A549 (cell line): ENCODE measurements at regions not wholly inside any gene's neighbourhood (a gene's known extent, or its start where the extent isn't known, plus 50 kb on each side); places are given as distances from the start of the nearest gene placed in this dataset.

Experiments used
- ATAC-seq, 2 experiments: fragments of 200-7000 bp in 1 of 2; fragments of >200 bp in 1 of 2; cut with Nextera tagmentation in 1 of 2; cut with Tn5 transposase in 1 of 2; 3 replicates each; pipeline versions ENCODE4 v1.8.0 to v1.9.1; 2018 to 2020; ENCODE audit warnings: mild to moderate bottlenecking in 1 of 2, moderate library complexity in 1 of 2
- CTCF ChIA-PET: fragments of 300-600 bp; sonication (Branson Sonifier 250); formaldehyde crosslinking; extraction: SDS; loops from one replicate; lab custom pipeline; 2021; ENCODE audit warnings: antibody characterized with exemption, inconsistent platforms; lab: Yijun Ruan, JAX
- POLR2A ChIA-PET: fragments of 350-600 bp; formaldehyde crosslinking; extraction: SDS; loops from one replicate; lab custom pipeline; 2021; ENCODE audit warnings: antibody characterized with exemption, inconsistent platforms; lab: Yijun Ruan, JAX
- DNase-seq, 2 experiments: peaks; one replicate each; pipeline versions ENCODE4 v3.0.0 to v3.0.0-alpha.2; 2011 to 2016; ENCODE audit warnings: low read depth in 1 of 2, low spot score in 1 of 2
- FAIRE-seq: peaks from 2 replicates; lab custom pipeline; 2011; peaks lifted over from hg19 to GRCh38; lab: Jason Lieb, UNC
- H3K27ac ChIP-seq, 2 experiments: fragments of >200 bp; sonication (Bioruptor Twin); formaldehyde crosslinking; 3 replicates each; pipeline ENCODE4 v1.5.1; 2016 to 2017
- H3K4me1 ChIP-seq: fragments of >200 bp; sonication (Bioruptor Twin); formaldehyde crosslinking; 3 replicates; pipeline ENCODE4 v1.6.1; 2016
- H3K4me2 ChIP-seq: fragments of >200 bp; sonication (Bioruptor Twin); formaldehyde crosslinking; 3 replicates; pipeline ENCODE4 v1.6.1; 2016
- H3K4me3 ChIP-seq: fragments of >200 bp; sonication (Bioruptor Twin); formaldehyde crosslinking; 3 replicates; pipeline ENCODE4 v1.5.1; 2016
- H3K9me3 ChIP-seq: fragments of >200 bp; sonication (Bioruptor Twin); formaldehyde crosslinking; 3 replicates; pipeline ENCODE4 v1.6.1; 2016
- CHD4 ChIP-seq: fragments of 200-600 bp; sonication (generic); IDR thresholded peaks from 2 replicates; pipeline ENCODE4 v1.6.1; 2016; ENCODE audit warnings: antibody characterized with exemption, mild to moderate bottlenecking, borderline replicate concordance
- EHMT2 ChIP-seq: fragments of 200-600 bp; sonication (generic); IDR thresholded peaks from 2 replicates; pipeline ENCODE4 v1.6.1; 2016; ENCODE audit warnings: antibody characterized with exemption, low read depth, mild to moderate bottlenecking, moderate library complexity
- ESRRA ChIP-seq: fragments of 150-350 bp; IDR thresholded peaks from 2 replicates; pipeline ENCODE4 v1.6.1; 2014; ENCODE audit warnings: mild to moderate bottlenecking, low read length, borderline replicate concordance
- FOSL2 ChIP-seq, 2 experiments: fragments of 450-650 bp in 1 of 2; fragments of >200 bp in 1 of 2; sonication (Bioruptor Twin) in 1 of 2; formaldehyde crosslinking; IDR thresholded peaks; 2 replicates each; pipeline versions ENCODE4 v1.5.0 to v1.6.1; 2016 to 2020; ENCODE audit warnings: mild to moderate bottlenecking in 1 of 2, moderate library complexity in 1 of 2
- FOXS1 ChIP-seq: fragments of 250-450 bp; sonication (Bioruptor Pico); IDR thresholded peaks from 2 replicates; pipeline ENCODE4 v1.5.0; 2020; ENCODE audit warnings: mild to moderate bottlenecking, moderate library complexity
- HOXB5 ChIP-seq: fragments of 250-450 bp; sonication (Bioruptor Pico); IDR thresholded peaks from 2 replicates; pipeline ENCODE4 v1.5.0; 2020; ENCODE audit warnings: mild to moderate bottlenecking, moderate library complexity
- KDM5A ChIP-seq: fragments of 200-600 bp; sonication (generic); IDR thresholded peaks from 2 replicates; pipeline ENCODE4 v1.6.1; 2016; ENCODE audit warnings: antibody characterized with exemption, mild to moderate bottlenecking
- MAFK ChIP-seq: fragments of 450-650 bp; IDR thresholded peaks from 2 replicates; pipeline ENCODE4 v1.6.1; 2014; ENCODE audit not compliant: partially characterized antibody
- MAZ ChIP-seq: fragments of 150-350 bp; IDR thresholded peaks from 2 replicates; pipeline ENCODE4 v1.6.1; 2014; ENCODE audit warnings: antibody characterized with exemption, low read depth, low read length, borderline replicate concordance
- MYC ChIP-seq: IDR thresholded peaks from 2 replicates; pipeline ENCODE4 v1.6.1; 2012; ENCODE audit warnings: mild to moderate bottlenecking, inconsistent platforms, low read length, improper control_type of control experiment, borderline replicate concordance
- NFE2L2 ChIP-seq: fragments of 150-350 bp; conservative IDR thresholded peaks from 2 replicates; pipeline ENCODE4 v1.6.1; 2014; ENCODE audit warnings: low read length
- RCOR1 ChIP-seq: fragments of 150-350 bp; IDR thresholded peaks from 2 replicates; pipeline ENCODE4 v1.6.1; 2014; ENCODE audit warnings: antibody characterized with exemption, low read length, low read depth
- ZNF302 ChIP-seq: fragments of 250-450 bp; sonication (Bioruptor Pico); IDR thresholded peaks from 2 replicates; pipeline ENCODE4 v1.9.0; 2021; ENCODE audit warnings: inconsistent platforms, mild to moderate bottlenecking, moderate library complexity
- ZSCAN20 ChIP-seq: fragments of 250-450 bp; sonication (Bioruptor Pico); IDR thresholded peaks from 2 replicates; pipeline ENCODE4 v1.8.0; 2022; ENCODE audit warnings: mild to moderate bottlenecking, moderate library complexity
- WGBS: methylation state at CpG from one replicate; pipeline ENCODE4 v1.1.6; 2017; ENCODE audit errors: missing lambda C conversion rate; 5-methylcytosine and 5-hydroxymethylcytosine counted together
- TF ChIP-seq, protein P1 (sequence below): fragments of >200 bp; sonication (Bioruptor Twin); formaldehyde crosslinking; IDR thresholded peaks from 2 replicates; pipeline ENCODE4 v1.6.1; 2016
- TF ChIP-seq, protein P2 (sequence below): IDR thresholded peaks from 2 replicates; pipeline ENCODE4 v1.6.1; 2012
- TF ChIP-seq, protein P3 (sequence below): fragments of >200 bp; sonication (Bioruptor Twin); formaldehyde crosslinking; IDR thresholded peaks from 3 replicates; pipeline ENCODE4 v1.5.1; 2016
- TF ChIP-seq, protein P4 (sequence below): IDR thresholded peaks from 2 replicates; pipeline ENCODE4 v1.6.1; 2012
- TF ChIP-seq, protein P5 (sequence below): fragments of >200 bp; sonication (Bioruptor Twin); formaldehyde crosslinking; IDR thresholded peaks from 3 replicates; pipeline ENCODE4 v1.6.1; 2016
- TF ChIP-seq, protein P6 (sequence below): fragments of 450-650 bp; IDR thresholded peaks from 2 replicates; pipeline ENCODE4 v1.6.1; 2014; ENCODE audit warnings: antibody characterized with exemption

DNA sequence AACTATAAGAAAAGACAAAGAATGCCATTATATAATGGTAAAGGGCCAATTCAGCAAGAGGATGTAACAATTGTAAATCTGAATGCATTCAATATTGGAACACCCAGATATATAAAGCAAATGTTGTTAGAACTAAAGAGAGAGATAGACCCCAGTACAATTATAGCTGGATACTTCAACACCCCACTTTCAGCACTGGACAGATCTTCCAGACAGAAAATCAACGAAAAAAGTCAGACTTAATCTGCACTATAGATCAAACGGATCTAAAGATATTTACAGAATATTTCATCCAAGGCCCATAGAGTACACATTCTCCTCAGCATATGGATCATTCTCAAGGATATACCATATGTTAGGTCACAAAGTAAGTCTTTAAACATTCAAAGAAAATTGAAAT lies 194.6 kb upstream of the DACH1 start:
- FAIRE-seq (no peak), DNase-seq (no peak), ATAC-seq (no peak)
- Histone ChIP-seq H3K4me2 (no peak overlapping the region), H3K27ac (no peak overlapping the region), H3K4me1 (no peaks in the 10 kb centered on the region), H3K9me3 (no peaks in the 10 kb centered on the region), H3K4me3 (no peak overlapping the region)
- TF ChIP-seq ZSCAN20 (CRISPR knock-in tag) (no peak), MAZ (no peak), ZNF302 (CRISPR knock-in tag) (no peak)
- TF ChIP-seq, protein P1, sequence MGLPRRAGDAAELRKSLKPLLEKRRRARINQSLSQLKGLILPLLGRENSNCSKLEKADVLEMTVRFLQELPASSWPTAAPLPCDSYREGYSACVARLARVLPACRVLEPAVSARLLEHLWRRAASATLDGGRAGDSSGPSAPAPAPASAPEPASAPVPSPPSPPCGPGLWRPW, result no peak
- WGBS, result 16% methylated on average over 2 of the region's 2 CpGs
- ChIA-PET POLR2A (no interaction called here), CTCF (no interaction called here)

DNA sequence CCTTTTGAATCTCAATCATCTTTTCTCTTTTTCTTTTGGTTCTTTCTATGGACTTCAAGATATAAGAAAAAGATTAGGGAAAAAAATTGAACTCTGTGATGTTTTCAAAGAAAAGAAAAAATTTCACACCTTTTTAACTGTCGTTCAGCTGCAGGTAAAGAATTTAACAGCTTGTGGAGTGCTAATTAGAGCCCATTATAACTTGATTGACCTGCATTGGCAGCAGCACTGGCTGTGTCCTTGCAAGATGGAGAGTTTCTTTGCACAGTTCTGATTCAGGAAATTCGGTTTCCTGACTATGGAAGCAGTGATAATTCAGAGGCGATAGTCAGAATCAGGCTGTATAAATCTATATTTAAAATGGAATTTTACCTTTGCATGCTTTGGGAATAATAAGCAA lies 183.2 kb upstream of the DACH1 start:
- no peak for FAIRE-seq
- ChIA-PET POLR2A (no interaction called here), CTCF (no interaction called here)
- Histone ChIP-seq H3K9me3 (no peaks in the 10 kb centered on the region), H3K4me3 (no peak overlapping the region), H3K27ac (no peak overlapping the region), H3K4me1 (no peaks in the 10 kb centered on the region), H3K4me2 (no peak overlapping the region)
- ATAC-seq, result no peak
- no peak for DNase-seq
- 24% methylated on average over 3 of the region's 3 CpGs for WGBS
- TF ChIP-seq CHD4, result no peak
- TF ChIP-seq, protein P2, sequence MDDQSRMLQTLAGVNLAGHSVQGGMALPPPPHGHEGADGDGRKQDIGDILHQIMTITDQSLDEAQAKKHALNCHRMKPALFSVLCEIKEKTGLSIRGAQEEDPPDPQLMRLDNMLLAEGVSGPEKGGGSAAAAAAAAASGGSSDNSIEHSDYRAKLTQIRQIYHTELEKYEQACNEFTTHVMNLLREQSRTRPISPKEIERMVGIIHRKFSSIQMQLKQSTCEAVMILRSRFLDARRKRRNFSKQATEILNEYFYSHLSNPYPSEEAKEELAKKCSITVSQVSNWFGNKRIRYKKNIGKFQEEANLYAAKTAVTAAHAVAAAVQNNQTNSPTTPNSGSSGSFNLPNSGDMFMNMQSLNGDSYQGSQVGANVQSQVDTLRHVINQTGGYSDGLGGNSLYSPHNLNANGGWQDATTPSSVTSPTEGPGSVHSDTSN, result no peak
- no peak for TF ChIP-seq FOSL2 (IDR thresholded peaks at IDR 0.05)
- TF ChIP-seq FOSL2 (CRISPR knock-in tag; IDR thresholded peaks at IDR 0.05), result no peak
- no peak for TF ChIP-seq ESRRA
- TF ChIP-seq, protein P3, sequence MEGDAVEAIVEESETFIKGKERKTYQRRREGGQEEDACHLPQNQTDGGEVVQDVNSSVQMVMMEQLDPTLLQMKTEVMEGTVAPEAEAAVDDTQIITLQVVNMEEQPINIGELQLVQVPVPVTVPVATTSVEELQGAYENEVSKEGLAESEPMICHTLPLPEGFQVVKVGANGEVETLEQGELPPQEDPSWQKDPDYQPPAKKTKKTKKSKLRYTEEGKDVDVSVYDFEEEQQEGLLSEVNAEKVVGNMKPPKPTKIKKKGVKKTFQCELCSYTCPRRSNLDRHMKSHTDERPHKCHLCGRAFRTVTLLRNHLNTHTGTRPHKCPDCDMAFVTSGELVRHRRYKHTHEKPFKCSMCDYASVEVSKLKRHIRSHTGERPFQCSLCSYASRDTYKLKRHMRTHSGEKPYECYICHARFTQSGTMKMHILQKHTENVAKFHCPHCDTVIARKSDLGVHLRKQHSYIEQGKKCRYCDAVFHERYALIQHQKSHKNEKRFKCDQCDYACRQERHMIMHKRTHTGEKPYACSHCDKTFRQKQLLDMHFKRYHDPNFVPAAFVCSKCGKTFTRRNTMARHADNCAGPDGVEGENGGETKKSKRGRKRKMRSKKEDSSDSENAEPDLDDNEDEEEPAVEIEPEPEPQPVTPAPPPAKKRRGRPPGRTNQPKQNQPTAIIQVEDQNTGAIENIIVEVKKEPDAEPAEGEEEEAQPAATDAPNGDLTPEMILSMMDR, result no peak
- no peak for TF ChIP-seq MAFK
- no peak for TF ChIP-seq EHMT2
- TF ChIP-seq RCOR1, result no peak
- no peak for TF ChIP-seq KDM5A
- TF ChIP-seq FOXS1, result no peak
- TF ChIP-seq, protein P4, sequence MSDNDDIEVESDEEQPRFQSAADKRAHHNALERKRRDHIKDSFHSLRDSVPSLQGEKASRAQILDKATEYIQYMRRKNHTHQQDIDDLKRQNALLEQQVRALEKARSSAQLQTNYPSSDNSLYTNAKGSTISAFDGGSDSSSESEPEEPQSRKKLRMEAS, result no peak
- TF ChIP-seq NFE2L2, result no peak

DNA sequence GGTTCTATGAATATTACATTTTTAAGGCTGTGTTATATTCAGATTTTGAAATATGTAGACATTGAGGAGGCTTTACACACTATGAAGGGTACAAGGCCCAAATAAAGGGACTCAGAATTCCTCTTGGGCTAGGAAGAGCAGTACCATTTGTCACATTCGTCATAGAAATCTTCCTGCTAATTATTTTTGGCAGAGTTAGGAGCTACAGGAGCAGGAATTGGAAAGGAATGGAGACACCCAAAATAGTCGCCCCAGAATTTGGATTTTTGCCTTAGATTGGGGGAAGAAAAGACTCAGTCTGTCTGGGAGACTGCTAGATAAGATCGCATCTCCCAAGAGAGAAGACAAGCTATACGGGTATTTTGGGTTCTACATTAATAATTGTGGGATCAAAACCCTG lies 176.4 kb upstream of the DACH1 start:
- Histone ChIP-seq H3K9me3 (no peaks in the 10 kb centered on the region), H3K4me3 (no peak overlapping the region), H3K4me1 (no peaks in the 10 kb centered on the region), H3K4me2 (no peak overlapping the region)
- no peak for DNase-seq
- ChIA-PET POLR2A (no interaction called here), CTCF (no interaction called here)
- no peak for ATAC-seq
- TF ChIP-seq, protein P5, sequence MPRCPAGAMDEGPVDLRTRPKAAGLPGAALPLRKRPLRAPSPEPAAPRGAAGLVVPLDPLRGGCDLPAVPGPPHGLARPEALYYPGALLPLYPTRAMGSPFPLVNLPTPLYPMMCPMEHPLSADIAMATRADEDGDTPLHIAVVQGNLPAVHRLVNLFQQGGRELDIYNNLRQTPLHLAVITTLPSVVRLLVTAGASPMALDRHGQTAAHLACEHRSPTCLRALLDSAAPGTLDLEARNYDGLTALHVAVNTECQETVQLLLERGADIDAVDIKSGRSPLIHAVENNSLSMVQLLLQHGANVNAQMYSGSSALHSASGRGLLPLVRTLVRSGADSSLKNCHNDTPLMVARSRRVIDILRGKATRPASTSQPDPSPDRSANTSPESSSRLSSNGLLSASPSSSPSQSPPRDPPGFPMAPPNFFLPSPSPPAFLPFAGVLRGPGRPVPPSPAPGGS, result no peak
- TF ChIP-seq, protein P3, result no peak
- TF ChIP-seq ZNF302 (CRISPR knock-in tag) (no peak), HOXB5 (CRISPR knock-in tag) (no peak), RCOR1 (no peak), MYC (no peak)
- TF ChIP-seq, protein P6, sequence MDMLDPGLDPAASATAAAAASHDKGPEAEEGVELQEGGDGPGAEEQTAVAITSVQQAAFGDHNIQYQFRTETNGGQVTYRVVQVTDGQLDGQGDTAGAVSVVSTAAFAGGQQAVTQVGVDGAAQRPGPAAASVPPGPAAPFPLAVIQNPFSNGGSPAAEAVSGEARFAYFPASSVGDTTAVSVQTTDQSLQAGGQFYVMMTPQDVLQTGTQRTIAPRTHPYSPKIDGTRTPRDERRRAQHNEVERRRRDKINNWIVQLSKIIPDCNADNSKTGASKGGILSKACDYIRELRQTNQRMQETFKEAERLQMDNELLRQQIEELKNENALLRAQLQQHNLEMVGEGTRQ, result no peak
- TF ChIP-seq, all 56 proteins: peak for 0
- no peak overlapping the region for H3K27ac ChIP-seq
- no peak for FAIRE-seq
- WGBS, result 11% methylated on average over 4 of the region's 4 CpGs
